ENCODE measurements at regions not wholly inside any gene's neighbourhood (a gene's known extent, or its start where the extent isn't known, plus 50 kb on each side); places are given as distances from the start of the nearest gene placed in this dataset.

GRCh38 chr4:177568931-177569330 is 126.7 kb upstream of the AGA start:
- DNase-seq (ENCODE audit: low read depth in 4 of 4, low spot score in 2 of 4): no peak

DNA sequence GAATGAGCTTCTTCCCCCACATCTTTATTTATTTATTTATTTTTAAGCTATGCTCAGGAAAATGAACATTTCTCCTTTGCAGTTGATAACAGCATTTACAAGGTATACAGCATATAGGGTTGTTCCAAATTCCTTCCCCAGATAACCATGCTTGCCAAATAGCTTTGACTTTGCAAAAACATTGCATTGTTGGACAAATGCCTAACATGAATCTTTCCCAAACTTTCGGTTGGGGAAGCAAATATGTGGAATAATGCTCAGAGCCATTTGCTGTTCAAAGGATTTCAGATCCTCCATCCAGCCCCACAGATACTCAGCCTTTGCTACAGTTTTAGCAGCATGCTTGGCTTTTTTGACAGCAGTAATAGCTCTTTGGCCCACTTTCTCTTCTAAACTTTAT is 127.2 kb upstream of the AGA start:
- no peak for DNase-seq (ENCODE audit: low read depth in 4 of 4, low spot score in 2 of 4)

DNA sequence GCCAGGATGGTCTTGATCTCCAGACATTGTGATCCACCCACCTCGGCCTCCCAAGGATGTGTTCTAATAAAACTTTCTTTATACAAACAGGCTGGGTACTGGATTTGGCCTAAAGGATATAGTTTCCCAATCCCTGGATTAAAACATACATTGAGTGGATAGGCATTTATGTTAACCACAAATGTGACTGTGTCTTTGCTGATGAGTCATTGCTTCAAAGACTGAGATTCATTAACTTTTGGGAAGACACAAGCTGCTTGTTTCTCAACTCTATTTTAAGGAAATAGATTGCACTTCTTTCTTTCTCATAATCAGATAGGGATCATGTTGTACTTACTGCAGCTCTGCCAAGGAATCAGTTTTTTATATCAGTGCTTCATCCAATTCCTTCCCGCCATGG is 131.3 kb upstream of the AGA start:
- no peak for DNase-seq (ENCODE audit: low read depth in 4 of 4, low spot score in 2 of 4)

- no peak for DNase-seq (ENCODE audit: low read depth in 4 of 4, low spot score in 2 of 4)
Measured at GRCh38 chr4:177574446-177574845, 132.2 kb upstream of the AGA start.

- DNase-seq (ENCODE audit: low read depth in 4 of 4, low spot score in 2 of 4): no peak
Measured at GRCh38 chr4:177579649-177580048, 137.4 kb upstream of the AGA start.

DNA sequence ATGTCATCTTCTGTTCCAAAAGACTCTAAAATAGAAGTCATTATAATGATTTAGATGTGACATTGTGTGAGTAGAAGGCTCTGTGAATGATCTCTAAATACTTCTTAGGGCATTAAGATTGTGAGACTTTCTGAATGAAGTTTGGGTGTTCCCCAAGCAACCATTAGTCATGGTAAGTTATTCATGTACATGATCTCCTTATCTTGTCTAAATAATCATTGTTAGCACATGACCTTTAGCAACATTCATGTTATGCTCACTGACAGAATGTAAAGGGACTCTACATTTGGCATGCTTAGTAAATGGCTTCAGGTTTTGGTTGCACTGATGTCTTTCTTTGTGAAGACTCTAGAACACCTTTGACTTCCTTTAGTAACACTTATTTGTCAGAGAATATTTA is 140.8 kb upstream of the AGA start:
- no peak for DNase-seq (ENCODE audit: low read depth in 4 of 4, low spot score in 2 of 4)

DNA sequence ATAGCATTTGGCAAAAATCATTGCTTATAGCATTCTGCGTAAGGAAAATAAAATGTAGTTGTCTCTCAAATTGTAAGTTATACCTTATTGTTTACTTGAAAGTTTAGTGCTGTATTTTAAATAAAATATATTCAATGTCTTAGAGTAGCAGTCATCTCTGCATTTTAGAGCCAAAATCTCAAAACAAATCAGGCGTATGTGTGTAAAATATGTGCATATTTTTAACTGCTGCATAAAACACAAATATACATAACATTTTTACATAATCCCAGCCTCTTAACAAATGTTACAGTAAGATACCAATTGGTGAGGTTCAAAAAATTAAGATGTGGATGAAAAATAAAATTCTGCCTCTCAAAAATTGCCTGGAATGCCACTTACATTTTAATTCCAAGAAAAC is 145.8 kb upstream of the AGA start:
- no peak for DNase-seq (ENCODE audit: low read depth in 4 of 4, low spot score in 2 of 4)

DNA sequence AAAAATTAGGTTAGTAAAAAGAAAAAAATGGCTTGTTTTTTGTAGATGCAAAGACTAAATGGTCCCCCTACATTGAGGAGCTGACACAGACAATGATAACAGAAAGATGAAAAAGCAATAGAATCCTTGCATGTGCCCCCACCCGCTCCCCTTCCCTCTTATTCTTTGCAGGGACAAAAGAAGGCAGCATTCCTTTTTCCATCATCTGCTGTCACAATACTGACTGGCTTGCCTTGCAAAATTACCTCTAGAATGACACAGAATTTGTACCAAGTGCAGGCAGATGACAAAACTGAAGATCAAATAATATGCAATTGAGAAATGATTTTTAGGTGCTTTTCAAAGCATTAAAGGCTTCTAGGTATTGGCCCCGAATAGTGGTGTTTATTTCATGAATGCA is 153.1 kb upstream of the AGA start:
- DNase-seq (ENCODE audit: low read depth in 4 of 4, low spot score in 2 of 4): no peak

GRCh38 chr4:177596035-177596434 is 153.8 kb upstream of the AGA start:
- DNase-seq (ENCODE audit: low read depth in 4 of 4, low spot score in 2 of 4): no peak

- no peak for DNase-seq (ENCODE audit: low read depth in 4 of 4, low spot score in 2 of 4)
Measured at GRCh38 chr4:177596991-177597390, 154.8 kb upstream of the AGA start.

DNA sequence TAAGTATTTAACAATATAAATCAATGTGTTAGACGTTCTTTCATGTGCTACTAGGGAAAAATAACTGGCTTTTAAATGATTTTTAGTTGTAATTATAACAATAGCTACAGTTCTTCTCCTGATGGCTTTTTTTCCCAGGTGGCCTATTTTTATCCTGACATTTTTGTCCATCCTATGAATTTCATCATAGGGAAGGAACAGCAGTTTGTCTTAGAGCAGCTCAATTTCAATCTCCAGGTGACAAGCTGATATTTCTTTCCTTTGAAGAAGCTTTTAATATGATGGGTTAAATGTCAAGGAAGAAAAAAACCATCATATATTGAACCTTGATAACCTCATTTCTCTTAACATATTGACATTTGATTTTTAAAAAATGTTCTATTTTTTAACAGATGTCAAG is 163.0 kb upstream of the AGA start:
- no peak for DNase-seq (ENCODE audit: low read depth in 4 of 4, low spot score in 2 of 4)

GRCh38 chr4:177607111-177607573 is 164.9 kb upstream of the AGA start:
- no peak for DNase-seq (ENCODE audit: low read depth in 4 of 4, low spot score in 2 of 4)

- DNase-seq (ENCODE audit: low read depth in 4 of 4, low spot score in 2 of 4): no peak
Measured at GRCh38 chr4:177611974-177612664, 169.9 kb upstream of the AGA start.

GRCh38 chr4:177612684-177613083 is 170.4 kb upstream of the AGA start:
- no peak for DNase-seq (ENCODE audit: low read depth in 4 of 4, low spot score in 2 of 4)

- no peak for DNase-seq (ENCODE audit: low read depth in 4 of 4, low spot score in 2 of 4)
Measured at GRCh38 chr4:177632481-177632880, 190.2 kb upstream of the AGA start.

GRCh38 chr4:177638871-177639270 is 196.6 kb upstream of the AGA start:
- DNase-seq (ENCODE audit: low read depth in 4 of 4, low spot score in 2 of 4): no peak

- no peak for DNase-seq (ENCODE audit: low read depth in 4 of 4, low spot score in 2 of 4)
Measured at GRCh38 chr4:177640864-177641263, 198.6 kb upstream of the AGA start.

DNA sequence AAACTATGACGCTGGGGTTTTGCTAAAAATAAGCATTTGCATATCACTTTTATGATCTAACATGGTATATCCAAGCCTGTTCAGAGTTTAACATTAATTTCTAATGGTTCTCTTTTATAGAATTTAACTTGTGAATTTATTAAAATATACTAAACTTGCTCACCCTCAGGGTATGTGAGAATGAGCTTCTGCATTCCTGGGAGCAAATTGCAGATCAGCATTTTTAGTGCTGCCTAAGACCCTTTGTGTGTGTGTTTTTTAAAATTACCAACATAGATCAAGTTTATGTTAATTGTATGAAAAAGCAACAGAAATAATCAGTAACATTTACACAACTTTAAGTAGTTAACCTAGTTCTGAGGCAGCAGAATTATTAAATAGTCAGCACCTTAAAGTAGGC is 218.0 kb upstream of the AGA start:
- no peak for DNase-seq (ENCODE audit: low read depth in 4 of 4, low spot score in 2 of 4)

DNA sequence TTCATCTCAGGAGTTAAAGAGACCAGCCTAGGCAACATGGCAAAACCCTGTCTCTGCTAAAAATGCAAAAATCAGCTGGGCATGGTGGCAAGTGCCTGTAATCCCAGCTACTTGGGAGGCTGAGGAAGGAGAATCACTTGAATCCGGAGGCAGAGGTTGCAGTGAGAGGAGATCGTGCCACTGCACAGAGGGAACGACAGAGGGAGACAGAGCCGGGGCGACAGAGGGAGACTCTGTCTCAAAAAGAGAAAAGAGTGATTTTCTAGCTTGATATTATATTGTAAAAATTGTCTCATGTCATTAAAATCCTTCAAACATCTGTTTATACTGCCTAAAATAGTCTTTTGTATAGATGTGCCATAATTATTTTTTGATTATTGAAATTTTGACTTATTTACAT is 225.4 kb upstream of the AGA start:
- no peak for DNase-seq (ENCODE audit: low read depth in 4 of 4, low spot score in 2 of 4)

- DNase-seq (ENCODE audit: low read depth in 4 of 4, low spot score in 2 of 4): no peak
Measured at GRCh38 chr4:177671387-177671786, 229.2 kb upstream of the AGA start.

- DNase-seq (ENCODE audit: low read depth in 4 of 4, low spot score in 2 of 4): no peak
Measured at GRCh38 chr4:177671845-177672244, 229.6 kb upstream of the AGA start.

- DNase-seq (ENCODE audit: low read depth in 4 of 4, low spot score in 2 of 4): no peak
Measured at GRCh38 chr4:177673985-177674489, 231.8 kb upstream of the AGA start.

DNA sequence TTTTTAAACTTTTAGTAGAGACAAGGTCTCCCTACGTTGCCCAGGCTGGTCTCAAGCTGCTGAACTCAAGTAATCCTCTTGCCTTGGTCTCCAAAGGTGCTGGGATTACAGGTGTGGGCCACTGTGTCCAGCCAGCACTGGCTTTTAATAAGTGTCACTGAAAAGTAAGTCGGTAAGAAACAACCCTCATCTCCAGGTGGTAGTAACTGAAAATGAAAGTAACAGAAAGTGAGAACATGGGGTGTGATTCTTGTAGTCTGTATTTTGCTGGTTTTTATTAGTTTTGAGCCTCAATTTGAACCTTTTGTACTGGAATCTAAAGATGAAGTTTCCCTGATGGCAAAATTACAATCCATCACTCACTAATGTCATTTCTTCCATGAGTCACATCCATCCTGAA is 238.1 kb upstream of the AGA start:
- DNase-seq (ENCODE audit: low read depth in 4 of 4, low spot score in 2 of 4): no peak
